Lower leg skin (tissue), 3 donors: ENCODE measurements at regions not wholly inside any gene's neighbourhood (a gene's known extent, or its start where the extent isn't known, plus 50 kb on each side); places are given as distances from the start of the nearest gene placed in this dataset.

Experiments
- POLR2A ChIP-seq, 2 donors: fragments of 450-650 bp; IDR thresholded peaks; one replicate each; pipeline ENCODE4 v1.6.1; 2016 to 2017; ENCODE audit warnings: antibody characterized with exemption in 2 of 2, mild to moderate bottlenecking in 1 of 2, moderate library complexity in 1 of 2
- TF ChIP-seq, protein P1 (sequence below), 3 donors: fragments of 450-650 bp; IDR thresholded peaks; one replicate each; pipeline ENCODE4 v1.5.1; 2016; ENCODE audit warnings: antibody characterized with exemption in 3 of 3, mild to moderate bottlenecking in 3 of 3, moderate library complexity in 2 of 3

DNA sequence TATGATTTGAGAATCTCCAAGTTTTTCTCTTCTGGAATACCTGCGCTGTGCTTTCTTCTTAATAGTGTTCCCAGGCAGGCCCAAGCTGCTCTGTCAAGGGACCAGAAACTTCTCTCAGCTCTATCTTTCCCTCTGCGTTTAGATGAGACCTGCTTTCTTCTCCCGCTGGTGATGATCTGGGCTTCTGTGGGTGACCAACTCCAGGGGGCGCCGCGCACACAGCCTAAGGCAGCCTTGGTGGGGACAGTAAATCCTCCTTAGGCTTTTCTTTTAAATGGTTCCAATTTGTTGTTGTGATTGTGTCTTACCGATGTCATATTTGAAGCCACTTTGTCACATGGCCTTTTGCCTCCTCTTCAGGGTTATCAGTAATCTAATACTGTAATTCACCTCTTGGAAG lies 439.4 kb upstream of the KLF12 start:
- TF ChIP-seq, protein P1, sequence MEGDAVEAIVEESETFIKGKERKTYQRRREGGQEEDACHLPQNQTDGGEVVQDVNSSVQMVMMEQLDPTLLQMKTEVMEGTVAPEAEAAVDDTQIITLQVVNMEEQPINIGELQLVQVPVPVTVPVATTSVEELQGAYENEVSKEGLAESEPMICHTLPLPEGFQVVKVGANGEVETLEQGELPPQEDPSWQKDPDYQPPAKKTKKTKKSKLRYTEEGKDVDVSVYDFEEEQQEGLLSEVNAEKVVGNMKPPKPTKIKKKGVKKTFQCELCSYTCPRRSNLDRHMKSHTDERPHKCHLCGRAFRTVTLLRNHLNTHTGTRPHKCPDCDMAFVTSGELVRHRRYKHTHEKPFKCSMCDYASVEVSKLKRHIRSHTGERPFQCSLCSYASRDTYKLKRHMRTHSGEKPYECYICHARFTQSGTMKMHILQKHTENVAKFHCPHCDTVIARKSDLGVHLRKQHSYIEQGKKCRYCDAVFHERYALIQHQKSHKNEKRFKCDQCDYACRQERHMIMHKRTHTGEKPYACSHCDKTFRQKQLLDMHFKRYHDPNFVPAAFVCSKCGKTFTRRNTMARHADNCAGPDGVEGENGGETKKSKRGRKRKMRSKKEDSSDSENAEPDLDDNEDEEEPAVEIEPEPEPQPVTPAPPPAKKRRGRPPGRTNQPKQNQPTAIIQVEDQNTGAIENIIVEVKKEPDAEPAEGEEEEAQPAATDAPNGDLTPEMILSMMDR (IDR thresholded peaks at IDR 0.05), result no peak
- no peak for TF ChIP-seq POLR2A (IDR thresholded peaks at IDR 0.05)
